ENCODE measurements at regions not wholly inside any gene's neighbourhood (a gene's known extent, or its start where the extent isn't known, plus 50 kb on each side); places are given as distances from the start of the nearest gene placed in this dataset.
"Not testable (repeated sequence)": the region's sequence is repeated elsewhere in the genome, so short reads cannot be mapped to it uniquely, and the experiment has no call there.

GRCh38 chr7:68203251-68203650 lies 1206.6 kb downstream of the TYW1 start:
- no peak for DNase-seq

DNA sequence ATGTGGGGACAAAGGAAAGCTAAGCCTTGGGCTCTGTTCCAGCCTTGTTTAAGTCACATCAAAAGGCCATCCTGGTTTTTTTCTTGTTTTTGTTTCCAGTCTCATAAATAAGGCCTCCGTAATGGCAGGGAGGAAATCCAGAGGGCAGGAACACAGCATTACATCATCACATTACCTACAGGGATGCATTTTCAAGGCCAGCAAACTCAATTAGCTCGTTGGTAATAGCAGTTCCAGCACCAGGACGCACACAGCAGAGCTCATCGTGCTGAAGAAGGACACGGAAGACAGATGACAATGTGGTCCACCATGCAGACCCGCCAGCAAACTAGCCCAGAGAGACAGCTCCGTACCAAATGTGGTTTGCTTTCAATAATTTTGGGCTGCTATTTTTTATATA lies 1209.2 kb downstream of the TYW1 start:
- no peak for DNase-seq

- DNase-seq: no peak
Measured at GRCh38 chr7:68206946-68207485, 1210.4 kb downstream of the TYW1 start.

- DNase-seq: no peak
Measured at GRCh38 chr7:68207676-68208075, 1211.0 kb downstream of the TYW1 start.

GRCh38 chr7:68209486-68209885 lies 1212.9 kb downstream of the TYW1 start:
- no peak for DNase-seq

DNA sequence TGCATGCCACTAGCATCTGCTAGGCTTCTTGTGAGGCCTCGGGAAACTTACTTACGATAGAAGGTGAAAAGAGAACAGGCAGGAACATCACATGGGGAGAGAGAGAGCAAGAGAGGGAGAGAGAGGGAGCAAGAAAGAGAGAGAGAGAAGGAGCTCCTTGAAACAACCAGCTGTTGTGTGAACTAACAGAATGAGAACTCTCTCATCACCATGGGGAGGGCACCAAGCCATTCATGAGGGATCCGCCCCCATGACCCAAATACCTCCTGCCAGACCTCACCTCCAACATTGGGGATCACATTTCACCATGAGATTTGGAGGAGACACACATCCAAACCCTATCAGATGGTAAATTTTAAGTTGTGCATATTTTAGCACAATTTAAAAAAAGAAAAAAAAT lies 1217.2 kb downstream of the TYW1 start:
- DNase-seq: no peak

DNA sequence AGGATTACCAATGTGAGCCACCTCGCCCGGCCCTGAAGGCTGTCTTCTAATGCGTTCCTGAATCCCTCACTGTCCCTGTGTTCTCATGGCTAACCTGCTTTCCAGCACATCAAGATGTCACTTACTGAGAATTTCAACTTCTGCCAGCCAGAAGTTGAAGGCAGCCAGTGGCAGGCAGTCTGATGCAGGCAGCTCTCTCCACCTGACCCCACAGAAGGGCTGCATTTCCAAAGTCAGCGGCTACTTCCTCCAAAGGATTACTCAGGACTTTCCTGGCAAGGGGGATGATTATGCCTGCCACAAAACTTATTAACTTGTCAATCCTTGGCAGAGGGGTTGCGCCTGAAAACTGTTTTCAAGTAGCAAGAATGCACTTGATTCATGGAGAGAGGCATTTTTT lies 1219.4 kb downstream of the TYW1 start:
- no peak for DNase-seq

GRCh38 chr7:68217426-68217825 lies 1220.8 kb downstream of the TYW1 start:
- no peak for DNase-seq

GRCh38 chr7:68218461-68218860 lies 1221.8 kb downstream of the TYW1 start:
- no peak for DNase-seq

- DNase-seq: no peak
Measured at GRCh38 chr7:68222311-68222710, 1225.7 kb downstream of the TYW1 start.

DNA sequence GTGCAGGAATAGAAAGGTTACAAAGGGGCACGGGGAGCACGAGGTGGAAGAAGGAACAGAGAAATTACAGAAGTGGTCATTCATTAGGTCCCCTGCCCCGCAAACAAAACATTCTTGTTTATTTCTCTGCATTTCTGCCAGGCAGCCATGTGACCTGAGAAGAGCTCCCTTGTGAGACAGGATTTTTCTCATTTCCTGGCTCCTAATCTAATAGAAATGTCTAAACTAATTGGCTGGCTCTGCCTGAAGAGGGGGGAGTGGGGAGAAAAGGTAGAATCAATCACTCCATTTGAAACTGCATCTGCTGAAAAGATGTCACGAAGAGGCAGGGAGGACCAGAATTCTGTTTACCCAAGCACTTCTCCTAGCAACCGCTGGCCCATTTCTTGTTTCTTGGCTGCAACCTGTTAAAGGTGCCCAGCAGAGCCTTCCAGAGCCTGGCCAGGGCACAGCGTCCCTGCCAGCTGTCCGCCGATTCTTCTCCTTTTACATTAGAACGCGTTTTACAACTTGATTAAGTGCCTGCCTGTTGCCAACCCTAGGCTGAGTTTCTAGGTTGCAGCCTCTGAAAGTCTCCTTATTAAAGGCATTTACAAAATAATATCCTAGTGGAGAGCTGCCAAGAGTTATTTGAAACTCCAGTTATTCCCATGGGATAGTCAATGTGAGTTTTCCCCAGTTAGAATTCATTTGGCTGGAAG lies 1227.6 kb downstream of the TYW1 start:
- DNase-seq: peak in 2 of 3 experiments; percentile 8 to 94

DNA sequence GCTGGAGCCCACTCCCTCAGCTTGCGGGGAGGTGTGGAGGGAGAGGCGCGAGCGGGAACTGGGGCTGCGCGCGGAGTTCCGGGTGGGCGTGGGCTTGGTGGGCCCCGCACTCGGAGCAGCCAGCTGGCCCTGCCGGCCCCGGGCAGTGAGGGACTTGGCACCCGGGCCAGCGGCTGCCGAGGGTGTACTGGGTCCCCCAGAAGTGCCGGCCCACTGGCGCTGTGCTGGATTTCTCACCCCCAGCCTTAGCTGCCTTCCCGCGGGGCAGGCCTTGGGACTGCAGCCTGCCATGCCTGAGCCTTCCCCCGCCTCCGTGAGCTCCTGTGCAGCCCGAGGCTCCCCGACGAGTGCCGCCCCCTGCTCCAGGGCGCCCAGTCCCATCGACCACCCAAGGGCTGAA lies 1234.4 kb downstream of the TYW1 start:
- not testable (repeated sequence) for DNase-seq

- no peak for DNase-seq
Measured at GRCh38 chr7:68235937-68236336, 1239.3 kb downstream of the TYW1 start.

GRCh38 chr7:68238204-68238805 lies 1241.7 kb downstream of the TYW1 start:
- DNase-seq: no peak

GRCh38 chr7:68243128-68243527 lies 1246.5 kb downstream of the TYW1 start:
- no peak for DNase-seq

GRCh38 chr7:68244389-68244788 lies 1247.8 kb downstream of the TYW1 start:
- DNase-seq: no peak

DNA sequence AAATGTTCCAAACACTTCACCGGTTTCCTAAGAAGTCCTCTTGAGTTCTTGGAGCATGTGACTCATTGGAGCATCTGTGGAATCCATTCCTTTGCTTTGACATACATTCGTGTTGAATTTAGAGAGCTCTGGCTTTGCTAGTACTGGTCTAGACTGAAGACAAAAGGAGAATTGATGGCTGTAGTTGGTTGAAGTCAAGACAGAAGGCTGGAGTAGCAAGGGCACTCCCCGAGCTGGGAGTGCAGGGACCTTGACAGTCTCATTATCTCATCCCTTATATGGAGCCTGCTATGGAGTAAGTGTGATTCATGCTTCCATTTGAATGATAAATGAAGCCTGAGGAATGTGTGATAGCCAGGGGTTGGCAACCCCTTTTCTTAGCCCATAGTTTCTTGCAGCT lies 1249.1 kb downstream of the TYW1 start:
- peak in 1 of 3 experiments; percentile 76 for DNase-seq

GRCh38 chr7:68246189-68246633 lies 1249.6 kb downstream of the TYW1 start:
- peak in 1 of 3 experiments; percentile 99 for DNase-seq

DNA sequence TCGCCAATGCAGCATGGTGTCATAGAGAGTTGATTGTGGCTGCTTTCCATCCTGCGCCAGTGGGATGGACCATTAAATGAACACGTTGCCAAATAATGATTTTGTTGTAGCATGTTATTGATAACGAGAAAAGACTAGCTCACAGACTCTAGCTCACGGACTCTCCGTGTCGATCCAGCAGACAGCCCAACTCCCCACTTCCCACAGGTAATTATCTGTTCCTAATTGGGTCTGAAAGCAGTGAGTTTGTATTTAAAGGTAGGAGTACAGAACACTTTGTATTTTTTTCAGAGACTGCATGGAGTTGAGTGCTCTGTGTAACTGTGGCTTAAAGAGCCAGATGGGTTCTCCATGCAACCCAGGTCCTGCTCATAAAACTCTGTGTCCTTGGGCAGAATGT lies 1250.5 kb downstream of the TYW1 start:
- DNase-seq: no peak

DNA sequence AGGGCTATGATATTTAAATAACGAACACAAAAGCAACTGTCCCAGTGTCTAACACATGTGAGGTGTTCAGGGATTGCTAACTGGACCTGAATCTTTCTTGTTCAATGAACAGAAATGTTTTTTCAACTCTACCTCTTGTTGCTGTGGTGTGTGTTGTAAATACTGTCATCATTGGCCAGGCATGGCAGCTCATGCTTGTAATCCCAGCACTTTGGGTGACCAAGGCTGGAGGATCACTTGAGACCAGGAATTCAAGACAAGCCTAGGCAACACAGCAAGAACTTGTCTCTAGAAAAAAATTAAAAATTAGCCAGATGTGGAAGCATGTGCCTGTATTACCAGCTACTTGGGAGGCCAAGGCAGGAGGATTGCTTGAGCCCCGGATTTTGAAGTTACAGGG lies 1250.9 kb downstream of the TYW1 start:
- no peak for DNase-seq

DNA sequence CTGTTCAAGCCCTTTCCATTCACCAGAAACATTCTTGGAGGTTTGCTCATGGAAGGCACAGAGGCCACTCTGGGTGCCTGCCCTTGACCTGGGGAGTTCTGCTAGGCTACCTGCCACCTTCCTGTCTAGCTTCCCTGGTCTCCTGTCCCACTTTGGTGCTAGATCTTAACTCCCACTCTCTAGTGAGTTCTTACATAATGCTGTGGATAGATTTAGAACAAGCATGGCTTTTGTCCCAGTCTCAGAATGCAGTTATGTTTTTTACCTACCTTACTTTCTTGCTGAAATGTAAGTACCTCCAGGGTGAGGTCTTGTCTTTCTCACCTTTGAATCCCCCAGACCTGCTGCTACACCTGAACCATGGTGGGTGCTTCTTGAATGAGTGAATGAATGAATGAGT lies 1252.3 kb downstream of the TYW1 start:
- no peak for DNase-seq

GRCh38 chr7:68249611-68250010 lies 1253.0 kb downstream of the TYW1 start:
- no peak for DNase-seq

DNA sequence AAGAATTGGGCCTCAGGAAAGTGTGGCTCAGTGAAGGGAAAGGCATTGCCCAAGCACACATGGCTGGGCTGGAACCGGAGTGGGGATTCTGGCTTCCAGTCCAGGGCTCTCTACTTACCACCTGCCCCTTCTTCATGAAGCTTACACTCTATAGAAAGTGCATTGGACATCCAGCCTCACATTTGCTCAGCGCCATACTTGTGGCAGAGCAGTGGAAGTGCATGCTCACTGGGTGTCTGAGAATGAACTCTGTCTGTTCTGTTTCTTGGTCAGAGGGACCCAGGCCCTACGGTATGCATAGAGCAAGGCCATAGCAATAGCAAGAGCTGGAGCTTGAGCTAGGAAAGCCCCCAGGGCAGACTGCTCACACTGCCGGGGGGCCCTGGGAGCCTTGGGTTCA lies 1253.5 kb downstream of the TYW1 start:
- DNase-seq: no peak

DNA sequence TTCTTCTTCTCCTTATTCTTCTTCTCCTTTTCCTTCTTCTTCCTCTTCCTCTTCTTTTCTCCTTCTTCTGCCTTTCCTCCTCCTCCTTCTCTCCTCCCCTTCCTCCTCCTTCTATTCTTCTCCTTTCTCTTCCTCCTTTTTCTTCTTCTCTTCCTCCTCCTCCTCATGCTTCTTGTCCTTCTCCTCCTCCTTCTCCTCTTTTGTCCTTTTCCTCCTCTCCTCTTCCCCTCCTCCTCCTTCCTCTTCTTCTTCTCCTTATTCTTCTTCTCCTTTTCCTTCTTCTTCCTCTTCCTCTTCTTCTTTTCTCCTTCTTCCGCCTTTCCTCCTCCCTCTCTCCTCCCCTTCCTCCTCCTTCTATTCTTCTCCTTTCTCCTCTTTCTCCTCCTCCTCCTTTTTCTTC lies 1258.2 kb downstream of the TYW1 start:
- not testable (repeated sequence) for DNase-seq

DNA sequence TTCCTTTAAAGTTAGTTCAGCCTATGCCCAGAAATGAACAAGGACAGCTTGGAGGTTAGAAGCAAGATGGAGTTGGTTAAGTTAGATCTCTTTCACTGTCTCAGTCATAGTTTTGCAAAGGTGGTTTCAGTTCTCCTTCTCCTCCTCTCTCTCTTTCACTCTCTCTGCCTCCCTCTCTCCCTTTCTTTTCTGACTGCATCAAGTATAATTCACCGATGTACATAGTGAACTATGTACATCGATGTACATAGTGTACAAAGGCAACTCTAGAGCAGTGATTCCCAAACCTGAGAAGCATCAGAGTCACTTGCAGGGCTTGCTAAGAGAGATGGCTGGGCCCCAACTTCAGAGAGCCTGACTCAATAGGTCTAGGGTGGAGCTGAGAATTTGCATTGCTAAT lies 1259.7 kb downstream of the TYW1 start:
- DNase-seq: no peak

Measured in NCI-H1417 (cell line).